ENCODE measurements at regions not wholly inside any gene's neighbourhood (a gene's known extent, or its start where the extent isn't known, plus 50 kb on each side); places are given as distances from the start of the nearest gene placed in this dataset.

DNA sequence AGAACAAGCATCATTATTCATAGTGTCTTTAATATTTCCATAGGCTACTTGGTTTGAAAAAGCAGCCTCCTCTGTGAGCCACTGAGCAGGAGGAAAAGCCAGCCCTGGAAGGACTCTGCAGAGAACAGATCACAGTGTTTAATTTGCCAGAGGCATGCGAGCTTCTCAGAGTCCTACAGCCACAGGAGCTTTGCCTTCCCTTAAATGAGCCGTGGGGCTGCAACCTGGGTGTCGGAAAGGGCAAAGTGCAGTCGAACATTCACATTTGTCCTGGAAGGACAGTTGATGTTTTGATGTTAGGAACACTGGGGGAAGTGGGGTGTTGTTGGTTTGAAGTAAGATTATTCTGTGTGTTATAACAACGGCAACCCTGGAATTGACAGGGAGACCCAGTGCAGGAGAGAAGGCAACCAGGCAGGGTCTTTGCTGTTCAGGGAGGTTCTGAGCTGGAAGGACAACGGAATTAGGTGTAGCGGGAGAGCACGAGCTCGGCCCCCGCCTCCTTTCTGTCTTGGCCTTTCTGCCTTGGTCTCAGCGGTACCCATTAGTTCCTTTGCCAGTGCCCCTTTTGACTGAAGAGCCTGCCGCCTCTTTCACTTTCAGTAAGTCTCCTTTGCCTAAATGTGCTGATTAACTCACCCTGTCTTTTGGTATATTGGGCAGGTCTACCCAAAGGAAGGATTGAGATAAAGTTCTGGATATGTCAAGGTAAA is 192.3 kb upstream of the PITRM1 start:
- no peak for DNase-seq

GRCh38 chr10:3363311-3364045 is 190.9 kb upstream of the PITRM1 start:
- no peak for DNase-seq

DNA sequence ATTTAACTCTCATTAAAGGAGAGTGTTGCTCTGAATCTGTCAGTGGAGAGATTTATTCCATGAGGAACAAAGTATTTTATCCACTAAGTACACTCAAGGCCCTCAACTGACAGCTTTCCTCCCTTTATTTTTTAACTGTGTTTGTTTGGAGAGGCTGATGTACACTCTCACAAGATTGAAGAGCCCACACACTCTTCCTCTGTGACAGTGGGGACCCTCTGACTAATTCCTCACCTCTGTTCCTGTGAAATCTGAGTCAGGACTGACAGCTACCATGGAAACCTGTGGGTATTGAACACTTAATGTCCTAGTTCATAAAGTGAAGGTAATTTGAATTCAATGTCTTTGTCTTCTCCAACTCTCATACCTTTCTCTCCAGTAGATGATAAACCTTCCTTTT is 189.8 kb upstream of the PITRM1 start:
- DNase-seq = no peak

DNA sequence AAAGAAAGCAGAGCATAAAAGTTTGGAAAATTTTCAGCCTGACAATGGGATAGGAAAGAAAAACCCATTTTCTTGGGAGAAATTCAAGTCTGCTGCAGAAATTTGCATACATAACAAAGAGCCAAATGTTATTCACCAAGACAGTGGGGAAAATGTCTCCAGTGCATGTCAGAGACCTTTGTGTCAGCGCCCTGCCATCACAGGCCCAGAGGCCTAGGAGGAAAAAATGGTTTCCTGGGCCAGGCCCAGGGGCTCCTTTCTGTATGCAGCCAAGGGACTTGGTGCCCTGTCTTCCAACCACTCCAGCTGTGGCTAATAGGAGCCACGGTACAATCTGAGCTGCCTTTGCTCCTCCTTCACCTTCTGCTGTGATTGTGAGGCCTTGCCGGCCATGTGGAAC is 189.1 kb upstream of the PITRM1 start:
- DNase-seq = no peak

GRCh38 chr10:3357737-3358136 is 185.2 kb upstream of the PITRM1 start:
- no peak for DNase-seq

DNA sequence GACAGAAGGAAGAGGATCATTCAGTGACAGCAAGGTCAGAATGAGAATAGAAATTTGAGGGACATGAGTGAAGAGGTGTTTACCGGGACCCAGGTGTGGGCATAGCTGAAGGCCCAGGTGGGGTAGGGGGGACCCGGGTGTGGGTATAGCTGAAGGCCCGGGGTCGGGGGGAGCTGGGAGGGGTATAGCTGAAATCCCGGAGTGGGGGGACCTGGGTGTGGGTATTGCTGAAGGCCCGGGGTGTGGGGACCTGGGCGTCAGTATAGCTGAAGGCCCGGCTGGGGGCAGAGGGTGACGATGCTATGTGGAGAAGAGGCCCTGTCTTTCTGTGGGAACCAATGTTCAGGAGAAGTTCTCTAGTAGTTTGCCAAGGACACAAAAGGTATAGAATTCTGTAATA is 183.0 kb upstream of the PITRM1 start:
- no peak for DNase-seq

DNA sequence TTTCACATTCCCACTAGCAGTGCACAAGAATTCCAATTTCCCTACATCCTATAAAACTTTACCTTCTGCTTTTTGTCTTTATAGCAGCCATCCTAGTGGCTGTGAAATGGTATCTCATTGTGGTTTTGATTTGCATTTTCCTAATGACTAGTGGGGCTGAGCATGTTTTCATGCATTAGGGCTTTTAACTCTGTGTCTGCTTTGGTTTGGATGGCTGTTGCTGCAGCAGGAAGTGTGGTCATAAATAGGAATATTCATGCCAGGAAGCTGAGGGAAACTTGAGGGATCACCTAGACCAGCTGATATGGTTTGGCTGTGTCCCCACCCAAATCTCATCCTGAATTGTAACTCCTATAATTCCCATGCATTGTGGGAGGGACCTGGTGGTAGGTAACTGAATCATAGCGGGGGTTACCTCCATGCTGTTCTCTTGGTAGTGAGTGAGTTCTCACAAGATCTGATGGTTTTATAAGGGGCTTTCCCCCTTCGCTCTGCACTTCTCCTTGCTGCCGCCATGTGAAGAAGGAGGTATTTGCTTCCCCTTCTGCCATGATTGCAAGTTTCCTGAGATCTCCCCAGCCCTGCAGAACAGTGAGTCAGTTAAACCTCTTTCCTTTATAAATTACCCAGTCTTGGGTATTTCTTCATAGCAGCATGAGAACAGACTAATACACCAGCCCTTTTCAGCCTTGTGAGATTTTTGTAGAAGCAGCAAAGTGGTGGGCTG is 181.8 kb upstream of the PITRM1 start:
- DNase-seq = no peak

- DNase-seq = no peak
These were observed 180.7 kb upstream of the PITRM1 start for GRCh38 chr10:3353235-3353634.

DNA sequence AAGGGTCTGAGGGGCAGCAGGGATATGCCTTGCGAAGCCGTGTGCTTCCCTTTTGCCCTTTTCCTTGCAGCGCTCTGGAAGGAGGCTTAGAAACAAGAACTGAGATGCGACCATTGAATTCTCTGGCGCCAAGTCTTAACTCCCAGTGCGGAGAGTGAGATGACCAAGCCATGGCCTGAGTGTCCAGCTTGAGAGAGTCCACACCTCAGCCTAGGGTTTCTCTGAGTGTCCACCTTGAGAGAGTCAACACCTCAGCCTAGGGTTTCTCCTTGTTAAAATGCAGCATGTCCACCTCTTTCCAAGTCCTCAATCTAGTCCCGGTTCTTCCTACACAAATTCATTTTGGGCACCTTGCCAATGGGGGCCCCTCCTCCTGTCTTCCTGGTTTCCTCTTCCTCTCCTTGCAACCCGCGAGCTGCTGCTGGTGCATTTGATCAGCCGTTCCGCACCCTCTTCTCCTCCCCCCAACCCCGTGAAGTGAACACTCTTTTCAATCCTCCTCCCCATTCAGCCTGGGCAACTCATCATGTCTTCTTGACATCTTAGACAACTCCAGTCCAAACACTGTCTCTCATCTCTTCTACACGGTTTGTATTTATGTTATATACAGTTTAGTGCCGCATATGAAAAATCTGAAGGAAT is 178.2 kb upstream of the PITRM1 start:
- no peak for DNase-seq

DNA sequence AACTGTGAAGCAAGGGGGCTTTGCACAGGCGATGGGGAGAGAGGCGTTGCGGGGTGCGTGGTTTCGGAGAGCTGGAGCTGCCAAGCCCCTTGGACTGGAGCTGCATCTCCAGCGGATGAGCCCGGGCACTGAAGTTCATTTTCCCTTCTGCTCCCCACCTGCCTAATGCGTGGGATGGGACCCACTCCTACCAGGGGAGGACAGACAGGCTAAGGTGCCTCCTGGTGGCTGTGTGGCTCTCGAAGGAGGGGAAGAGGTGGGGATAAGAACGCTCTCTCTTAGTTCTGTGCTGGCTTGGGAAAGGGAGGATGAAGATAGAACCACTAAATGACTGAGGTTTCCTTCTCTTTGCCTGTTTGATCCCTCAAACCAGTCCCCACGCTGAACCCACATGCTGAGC is 177.6 kb upstream of the PITRM1 start:
- DNase-seq = no peak

DNA sequence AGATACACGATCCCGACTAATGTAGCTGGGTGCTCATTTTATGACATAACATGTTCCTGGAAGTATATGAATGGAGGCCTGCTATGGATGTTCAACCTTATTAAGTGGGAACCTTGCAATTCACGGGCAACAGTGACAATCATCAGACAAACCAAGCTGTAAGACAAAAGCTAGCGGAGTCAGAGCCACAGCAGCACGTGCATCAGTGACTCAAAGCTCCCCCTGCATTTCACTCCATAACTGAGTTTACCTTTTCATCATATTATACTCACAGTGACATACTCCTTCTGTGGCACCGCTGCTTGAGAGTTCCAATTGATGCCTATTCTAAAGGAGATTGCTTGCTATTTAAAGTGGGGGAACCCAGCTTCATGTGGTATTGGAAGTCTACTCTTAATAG is 176.0 kb upstream of the PITRM1 start:
- DNase-seq = no peak

DNA sequence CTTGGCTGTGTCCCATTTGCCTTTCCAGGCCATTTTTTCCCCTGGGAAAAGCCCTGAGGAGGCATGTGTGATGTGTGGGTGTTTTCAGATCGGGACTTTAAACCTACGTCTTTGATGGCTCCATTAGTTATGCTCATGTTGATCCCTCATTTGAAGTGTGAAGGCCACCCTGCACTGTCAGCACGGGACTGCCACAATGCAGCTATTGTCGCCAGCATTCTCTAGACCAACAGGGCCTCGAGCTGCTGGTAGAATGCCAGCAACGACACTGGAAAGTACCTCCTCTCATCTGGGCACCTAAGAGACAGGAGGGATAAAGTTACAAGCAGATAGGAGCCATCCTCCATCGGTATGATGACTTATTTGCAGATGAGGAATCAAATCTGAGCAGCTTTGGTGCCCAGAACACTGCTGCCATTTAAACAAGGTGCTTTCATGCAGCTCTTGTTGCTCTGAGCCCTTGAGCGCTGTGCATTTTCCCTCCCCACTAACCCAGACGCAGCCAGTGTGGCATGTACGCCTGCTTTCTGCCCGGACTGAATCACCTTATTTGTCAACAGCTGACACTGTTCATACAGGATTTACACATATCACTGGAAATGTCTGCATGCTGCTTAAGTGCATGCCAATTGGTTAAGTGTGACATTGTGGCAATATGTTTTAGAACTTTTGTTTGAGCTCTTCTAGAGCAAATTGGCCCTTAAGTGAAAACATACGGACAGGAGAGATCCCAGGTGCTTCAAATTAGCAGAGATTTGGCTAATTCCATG is 175.0 kb upstream of the PITRM1 start:
- no peak for DNase-seq

- DNase-seq = no peak
These were observed 174.3 kb upstream of the PITRM1 start for GRCh38 chr10:3346851-3347250.

- DNase-seq = no peak
These were observed 170.2 kb upstream of the PITRM1 start for GRCh38 chr10:3342771-3343170.

GRCh38 chr10:3340127-3340730 is 167.6 kb upstream of the PITRM1 start:
- no peak for DNase-seq

DNA sequence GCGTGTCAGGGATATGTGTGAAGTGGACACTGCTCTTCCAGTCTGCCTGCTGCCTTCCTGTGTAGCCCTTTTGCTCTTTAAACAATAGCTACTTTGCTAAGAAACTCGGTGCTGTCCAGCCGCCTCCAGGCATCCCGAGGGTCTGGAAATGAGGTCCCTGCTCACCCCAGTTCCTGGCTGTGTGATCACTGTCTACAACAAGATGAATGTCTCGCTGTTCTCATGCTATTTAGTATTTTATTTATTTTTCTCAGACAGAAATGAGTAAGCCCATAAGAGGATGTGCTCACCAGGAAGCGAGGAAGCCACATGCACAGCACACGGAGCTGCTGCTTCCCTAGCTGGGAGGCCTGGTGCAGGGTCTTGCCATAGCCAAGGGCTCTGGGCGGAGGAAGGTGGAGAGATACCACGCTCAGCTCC is 167.0 kb upstream of the PITRM1 start:
- DNase-seq = no peak

GRCh38 chr10:3339121-3339520 is 166.5 kb upstream of the PITRM1 start:
- no peak for DNase-seq

DNA sequence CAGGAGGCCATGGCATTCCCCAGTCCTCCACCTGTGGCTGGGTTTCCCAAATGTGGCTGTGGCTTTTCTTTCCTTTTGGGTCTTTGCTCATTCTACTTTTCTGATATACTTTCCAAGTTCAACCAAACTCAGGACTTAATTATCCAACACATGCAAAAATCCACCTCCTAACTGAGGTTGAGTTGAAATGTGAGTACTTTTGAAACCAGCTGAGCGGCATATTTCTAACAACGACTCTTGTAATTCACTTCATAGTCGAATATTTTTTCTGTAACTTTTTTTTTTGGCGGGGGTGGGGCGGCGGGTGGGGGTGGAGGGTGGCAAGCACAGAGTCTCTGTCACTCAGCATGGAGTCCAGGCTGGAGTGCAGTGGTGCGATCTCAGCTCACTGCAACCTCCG is 165.2 kb upstream of the PITRM1 start:
- no peak for DNase-seq

- DNase-seq = no peak
These were observed 164.2 kb upstream of the PITRM1 start for GRCh38 chr10:3336673-3337293.

DNA sequence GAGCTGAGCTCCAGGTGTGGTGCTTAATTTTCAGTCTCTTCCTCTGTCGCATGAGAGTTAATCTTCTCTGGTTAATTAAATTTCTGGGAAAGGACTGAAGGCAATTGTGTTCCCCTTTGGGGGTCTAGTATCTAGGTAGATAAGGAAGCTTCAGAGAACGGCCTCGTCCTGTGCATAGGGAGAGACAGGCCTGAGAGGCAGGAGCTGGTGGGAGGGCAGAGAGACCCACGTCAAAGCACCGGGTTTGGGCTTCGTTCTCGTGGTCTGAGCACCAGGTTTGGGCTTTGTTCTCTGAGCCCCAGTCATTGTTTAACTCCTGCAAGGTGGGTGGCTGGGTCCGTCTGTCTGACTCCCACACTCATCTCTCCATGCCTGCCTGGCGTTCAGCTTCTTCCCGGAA is 160.8 kb upstream of the PITRM1 start:
- no peak for DNase-seq

- DNase-seq = no peak
These were observed 159.2 kb upstream of the PITRM1 start for GRCh38 chr10:3331690-3332230.

- no peak for DNase-seq
These were observed 158.6 kb upstream of the PITRM1 start for GRCh38 chr10:3331187-3331586.

All from kidney glomerular epithelial cell (primary cell).